ENCODE measurements at regions not wholly inside any gene's neighbourhood (a gene's known extent, or its start where the extent isn't known, plus 50 kb on each side); places are given as distances from the start of the nearest gene placed in this dataset.

DNA sequence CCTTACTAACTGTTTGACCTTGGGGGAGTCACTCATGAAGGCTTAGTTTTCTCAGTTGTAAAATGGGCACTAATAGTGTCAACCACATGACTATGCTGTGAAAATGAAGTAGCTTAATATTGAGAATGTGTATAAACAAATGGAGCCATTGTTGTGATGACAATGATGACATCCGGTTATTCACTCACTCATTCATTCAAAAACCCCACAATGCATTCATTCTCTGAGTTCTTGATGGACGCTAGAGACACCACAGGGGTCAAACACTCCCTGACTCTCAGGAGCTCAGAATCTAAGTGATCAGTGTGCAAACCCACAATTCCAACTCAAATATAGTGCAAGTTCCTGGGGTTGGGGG lies 138.9 kb downstream of the FOXD2 start:
- FAIRE-seq = peak; percentile 13
- Histone ChIP-seq H2BK5ac (ENCODE audit: low read depth, low read length) (no peak overlapping the region), H4K91ac (replicated peaks; ENCODE audit: insufficient read length, low read length) (no peak overlapping the region), H3K9me3 (ENCODE audit: insufficient read depth in 2 of 2, low read depth in 1 of 2, low read length in 1 of 2) (no peaks in the 10 kb centered on the region), H4K5ac (ENCODE audit: insufficient read length, low read depth, low read length) (no peak overlapping the region), H3K79me1 (ENCODE audit: low read depth, low read length) (no peaks in the 10 kb centered on the region), H3K27ac (ENCODE audit: low read depth, low read length) (no peak overlapping the region), H3K4me3 (ENCODE audit: extremely low read depth in 1 of 4, insufficient read depth in 2 of 4, low read depth in 3 of 4, low read length in 4 of 4) (no peak overlapping the region), H3K4ac (replicated peaks; ENCODE audit: insufficient read length, low read depth, low read length) (no peak overlapping the region), H2AK5ac (ENCODE audit: low read depth, low read length) (no peak overlapping the region), H3K14ac (ENCODE audit: insufficient read length) (no peak overlapping the region), H4K20me1 (replicated peaks in 1 of 2; ENCODE audit: control insufficient read depth in 1 of 2, insufficient read depth in 2 of 2, low read length in 2 of 2) (no peaks in the 10 kb centered on the region), H2AFZ (ENCODE audit: low read length) (no peak overlapping the region), H3K4me2 (ENCODE audit: insufficient read depth in 1 of 2, low read depth in 2 of 2, low read length in 2 of 2) (no peak overlapping the region), H4K8ac (ENCODE audit: extremely low read depth, insufficient read depth, low read length) (no peak overlapping the region), H3K36me3 (ENCODE audit: control insufficient read depth in 2 of 4, insufficient read depth in 4 of 4, low read length in 3 of 4) (no peaks in the 10 kb centered on the region), H2BK15ac (ENCODE audit: low read length) (no peak overlapping the region), H2BK20ac (ENCODE audit: low read length) (no peak overlapping the region), H2BK120ac (replicated peaks; ENCODE audit: low read depth, low read length) (no peak overlapping the region), H3K4me1 (replicated peaks in 1 of 4; ENCODE audit: control insufficient read depth in 3 of 4, insufficient read depth in 4 of 4, low read length in 3 of 4) (peaks cover 8 to 22% (median 14%) of the 10 kb centered on the region in 4 experiments), H3K9ac (replicated peaks in 1 of 4; ENCODE audit: extremely low read depth in 1 of 4, low read depth in 3 of 4, low read length in 3 of 4) (no peak overlapping the region), H3K27me3 (replicated peaks in 1 of 4; ENCODE audit: control insufficient read depth in 3 of 4, extremely low read depth in 1 of 4, insufficient read depth in 3 of 4, low read length in 3 of 4) (no peaks in the 10 kb centered on the region), H3K23ac (ENCODE audit: insufficient read length) (no peak overlapping the region), H2BK12ac (ENCODE audit: low read depth, low read length) (no peak overlapping the region), H3K23me2 (ENCODE audit: low read depth, low read length) (peaks cover 4% of the 10 kb centered on the region; the same call in 1 of the 2 replicates), H3K79me2 (ENCODE audit: control insufficient read depth in 1 of 2, insufficient read depth in 2 of 2, low read length in 2 of 2) (no peaks in the 10 kb centered on the region), H3K56ac (replicated peaks; ENCODE audit: insufficient read length, low read depth, low read length) (no peak overlapping the region), H3K18ac (ENCODE audit: extremely low read depth, low read length) (no peak overlapping the region)
- TF ChIP-seq CTCF (IDR thresholded peaks at IDR 0.05; ENCODE audit: control extremely low read depth in 1 of 3, insufficient read depth in 1 of 3, low read depth in 1 of 3, low read length in 3 of 3) (no peak), YY1 (IDR thresholded peaks at IDR 0.05; ENCODE audit: low read depth, low read length) (no peak), JUND (IDR thresholded peaks at IDR 0.05; ENCODE audit: low read length) (no peak), SIRT6 (IDR thresholded peaks at IDR 0.05; ENCODE audit: low read length) (no peak), BRCA1 (IDR thresholded peaks at IDR 0.05; ENCODE audit: low read depth, low read length) (no peak), CEBPB (IDR thresholded peaks at IDR 0.05; ENCODE audit: low read depth, low read length) (no peak)
- TF ChIP-seq, protein P1, sequence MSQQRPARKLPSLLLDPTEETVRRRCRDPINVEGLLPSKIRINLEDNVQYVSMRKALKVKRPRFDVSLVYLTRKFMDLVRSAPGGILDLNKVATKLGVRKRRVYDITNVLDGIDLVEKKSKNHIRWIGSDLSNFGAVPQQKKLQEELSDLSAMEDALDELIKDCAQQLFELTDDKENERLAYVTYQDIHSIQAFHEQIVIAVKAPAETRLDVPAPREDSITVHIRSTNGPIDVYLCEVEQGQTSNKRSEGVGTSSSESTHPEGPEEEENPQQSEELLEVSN (IDR thresholded peaks at IDR 0.05) = no peak
- 61% methylated on average over 2 of the region's 2 CpGs; no CpG with 5 or more reads in 1 of the 2 experiments for WGBS, 2 experiments (ENCODE audit: extremely low coverage in 1 of 2, insufficient coverage in 1 of 2, insufficient read length in 1 of 2, insufficient replicate concordance in 2 of 2, low coverage in 1 of 2, low lambda C conversion rate in 2 of 2, missing lambda C conversion rate in 1 of 2)
- no peak for DNase-seq (ENCODE audit: low read depth in 1 of 2, low spot score in 2 of 2)
- ChIA-PET CTCF (ENCODE audit: partially characterized antibody) (interaction anchor here (0.8 to 6.6 kb wide), 12 partner anchors 9 to 129 kb away, joined by 3 to 43 read pairs (median 4); no protein-coding TSS in a partner anchor), POLR2A (ENCODE audit: partially characterized antibody) (interaction anchor here (1.4 kb wide), 1 partner anchor 9 kb away, joined by 4 read pairs; no protein-coding TSS in a partner anchor)

All from H1 (cell line).